ENCODE measurements at regions not wholly inside any gene's neighbourhood (a gene's known extent, or its start where the extent isn't known, plus 50 kb on each side); places are given as distances from the start of the nearest gene placed in this dataset.

DNA sequence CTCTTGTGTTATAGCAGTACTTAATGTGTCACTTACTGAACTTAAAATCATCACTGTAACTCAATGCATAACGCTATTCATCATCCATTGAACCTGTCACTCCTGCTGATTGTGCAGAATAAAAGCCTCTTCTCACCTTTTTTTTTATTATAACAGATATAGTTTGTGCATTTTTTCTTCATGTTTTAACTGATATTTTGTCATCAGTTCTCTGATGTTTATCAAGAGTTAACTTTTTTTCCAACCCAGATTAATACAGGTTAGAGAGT, 100.4 kb downstream of the SLIT2 start:
- DNase-seq (ENCODE audit: low read depth in 2 of 2) = no peak

DNA sequence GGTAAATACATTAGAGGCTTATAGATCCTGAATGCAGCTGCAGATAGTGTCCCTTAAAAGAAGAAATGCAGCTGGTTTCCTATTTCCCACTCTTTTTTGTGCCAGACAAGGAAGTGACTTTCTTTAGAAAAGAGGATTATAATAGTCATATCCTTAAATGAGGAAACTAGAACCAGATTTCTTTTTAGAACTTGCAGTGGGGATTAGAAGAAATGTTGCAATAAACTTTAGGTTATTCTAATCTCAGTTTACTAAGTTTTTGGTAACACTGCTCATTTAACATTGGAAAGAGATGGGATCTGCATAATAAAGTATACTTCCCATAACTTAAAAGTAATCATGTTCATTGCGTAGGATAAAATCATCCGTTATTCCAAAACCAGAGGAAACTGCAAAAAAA, 101.9 kb downstream of the SLIT2 start:
- no peak for DNase-seq (ENCODE audit: low read depth in 2 of 2)

DNA sequence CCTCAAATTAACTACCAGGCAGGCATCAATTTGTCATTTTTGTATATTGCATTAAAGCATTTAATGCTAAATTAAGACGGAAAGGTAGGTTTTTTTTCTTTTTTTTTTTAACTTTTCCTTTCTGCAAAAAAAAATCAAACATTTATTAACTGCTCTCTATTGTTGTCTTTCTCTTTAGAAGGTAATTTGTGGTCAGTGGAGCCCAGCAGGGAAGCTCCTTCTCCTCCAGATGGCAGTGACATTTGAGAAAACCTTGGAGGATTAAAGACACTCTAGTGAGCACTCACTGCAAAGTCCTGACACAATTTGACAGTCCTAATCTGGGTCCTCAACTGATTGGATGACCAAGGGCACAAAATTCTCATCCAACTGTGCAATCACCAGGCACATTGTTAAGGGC, 102.4 kb downstream of the SLIT2 start:
- no peak for DNase-seq (ENCODE audit: low read depth in 2 of 2)

DNA sequence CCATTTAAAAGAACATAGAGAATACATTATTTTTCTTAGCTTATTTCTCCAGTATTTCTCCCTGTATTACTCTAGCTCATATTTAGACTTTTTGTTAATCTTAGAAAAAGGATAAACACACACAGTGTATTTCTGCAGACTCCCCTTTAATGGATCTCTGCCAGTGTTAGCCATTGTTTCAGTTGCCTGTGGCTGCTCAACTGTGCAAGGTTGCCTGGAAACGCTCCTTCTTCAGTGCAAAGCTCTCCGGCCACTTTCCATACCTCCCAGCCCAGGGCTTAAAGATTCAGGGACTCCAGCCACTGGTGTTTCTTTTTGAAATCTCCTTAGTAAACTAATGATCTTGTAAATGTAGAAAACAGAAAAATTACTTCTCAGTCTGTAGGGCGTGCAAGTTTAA, 104.9 kb downstream of the SLIT2 start:
- DNase-seq (ENCODE audit: low read depth in 2 of 2) = no peak

DNA sequence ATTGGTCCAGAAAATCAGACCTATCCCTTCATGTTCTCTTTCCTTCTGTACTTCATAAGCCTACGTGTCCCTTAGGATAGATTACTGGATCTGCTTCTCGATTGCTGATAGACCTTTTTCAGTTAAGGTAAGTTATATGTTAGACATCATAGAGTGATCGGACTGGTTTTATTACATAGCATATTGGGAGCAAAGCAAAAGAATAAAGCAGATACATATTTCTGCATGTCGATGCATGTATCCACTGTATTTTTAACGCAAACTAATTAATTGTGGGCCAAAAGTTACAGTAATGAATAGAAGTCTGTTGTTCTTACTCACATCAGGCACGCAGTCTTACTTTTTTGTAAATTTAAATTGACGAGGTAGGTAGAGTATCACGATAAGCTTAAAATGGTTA, 106.4 kb downstream of the SLIT2 start:
- no peak for DNase-seq (ENCODE audit: low read depth in 2 of 2)

DNA sequence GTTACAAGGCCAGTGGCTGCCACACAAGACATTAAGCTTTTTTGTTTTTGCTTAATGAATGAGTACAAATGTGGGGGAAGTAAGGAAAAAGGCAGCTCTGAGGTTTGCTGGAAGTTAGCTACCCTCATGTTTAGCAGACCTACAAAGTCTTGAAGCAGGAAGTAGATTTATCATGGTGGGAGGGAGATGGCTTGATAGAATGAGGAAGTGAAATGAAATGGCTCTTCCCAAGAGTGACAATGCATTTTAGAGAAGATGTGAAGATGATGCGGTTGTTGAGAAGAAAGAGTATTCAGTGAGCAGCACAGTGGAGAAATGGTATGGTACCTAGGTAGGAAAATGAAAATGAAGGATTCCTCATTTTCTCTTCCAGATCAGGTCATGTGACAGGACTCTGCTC, 108.0 kb downstream of the SLIT2 start:
- DNase-seq (ENCODE audit: low read depth in 2 of 2) = no peak

DNA sequence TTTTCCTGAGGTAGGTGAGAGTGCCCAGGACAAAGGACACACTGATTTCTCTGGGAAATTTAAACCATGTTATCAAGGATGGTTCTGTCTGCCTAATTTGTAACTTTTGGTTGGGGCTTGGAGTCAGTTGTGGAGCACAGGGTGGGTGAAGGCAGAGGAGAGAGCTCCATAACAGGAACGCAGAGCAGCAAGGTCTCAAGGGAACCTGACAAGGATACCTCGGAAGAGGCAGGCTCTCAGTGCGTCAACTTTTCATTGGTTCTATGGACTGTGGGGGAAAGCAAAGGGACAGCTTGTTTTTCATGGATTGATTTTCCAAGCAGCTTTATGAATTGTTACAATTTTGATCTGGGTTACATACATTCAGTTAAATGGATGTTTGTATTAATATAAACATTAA, 110.4 kb downstream of the SLIT2 start:
- no peak for DNase-seq (ENCODE audit: low read depth in 2 of 2)

DNA sequence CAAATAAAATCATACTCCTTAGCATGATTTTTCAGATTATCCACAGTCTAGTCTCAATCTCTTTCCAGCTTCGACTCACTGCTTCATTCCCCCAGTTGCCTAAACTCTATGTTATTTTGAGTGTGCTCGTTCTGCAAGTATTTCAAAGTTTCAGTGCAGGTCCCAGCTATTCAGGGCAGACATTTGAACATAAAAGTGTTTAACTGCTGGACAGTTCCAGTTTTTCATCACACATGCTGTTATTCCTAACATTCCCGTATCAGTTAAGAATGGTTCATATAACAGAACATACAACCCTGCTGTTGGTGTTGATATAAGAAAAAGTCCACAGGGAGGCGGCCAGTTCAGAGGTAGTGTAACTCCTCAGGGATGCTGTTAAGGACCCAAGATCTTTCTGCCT, 113.3 kb downstream of the SLIT2 start:
- no peak for DNase-seq (ENCODE audit: low read depth in 2 of 2)

DNA sequence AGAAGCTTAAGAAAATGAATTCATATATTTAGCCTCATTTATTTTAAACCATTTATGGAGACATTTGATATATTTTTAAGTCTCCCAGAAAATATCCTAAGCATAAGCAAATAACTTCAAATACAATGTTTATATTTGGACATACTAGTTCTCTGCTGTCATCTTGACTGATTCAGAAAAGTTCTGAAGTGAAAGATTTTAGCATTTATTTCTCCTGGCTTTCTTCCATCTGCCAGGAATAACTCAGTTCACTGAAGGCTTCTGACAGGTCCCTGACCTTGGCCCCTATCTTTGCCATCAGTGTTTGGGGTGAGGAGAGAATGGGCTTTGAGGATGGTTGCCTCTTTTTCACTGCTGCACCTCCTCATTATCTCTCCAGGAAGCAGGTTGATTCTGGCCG, 115.7 kb downstream of the SLIT2 start:
- no peak for DNase-seq (ENCODE audit: low read depth in 2 of 2)

DNA sequence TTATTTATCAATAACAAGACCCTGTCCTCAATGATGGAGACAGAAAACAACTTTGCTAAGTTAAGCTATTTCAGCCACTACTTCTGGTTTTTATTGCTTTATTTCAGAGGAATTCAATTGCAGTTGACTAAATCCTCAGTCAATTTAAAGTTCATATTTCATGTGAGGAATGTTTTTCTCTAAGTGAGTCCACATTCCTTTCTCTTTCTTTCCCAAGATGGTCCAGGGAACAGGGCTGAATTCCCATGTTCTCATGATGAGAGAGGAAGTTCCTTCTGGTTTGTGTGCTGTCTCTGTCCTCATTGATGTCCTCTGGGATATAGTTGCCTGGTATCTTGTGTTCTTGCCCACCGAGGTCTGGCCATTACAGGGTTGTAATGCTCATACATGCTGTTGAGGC, 117.2 kb downstream of the SLIT2 start:
- peak; percentile 75 for DNase-seq (ENCODE audit: low read depth in 2 of 2)

DNA sequence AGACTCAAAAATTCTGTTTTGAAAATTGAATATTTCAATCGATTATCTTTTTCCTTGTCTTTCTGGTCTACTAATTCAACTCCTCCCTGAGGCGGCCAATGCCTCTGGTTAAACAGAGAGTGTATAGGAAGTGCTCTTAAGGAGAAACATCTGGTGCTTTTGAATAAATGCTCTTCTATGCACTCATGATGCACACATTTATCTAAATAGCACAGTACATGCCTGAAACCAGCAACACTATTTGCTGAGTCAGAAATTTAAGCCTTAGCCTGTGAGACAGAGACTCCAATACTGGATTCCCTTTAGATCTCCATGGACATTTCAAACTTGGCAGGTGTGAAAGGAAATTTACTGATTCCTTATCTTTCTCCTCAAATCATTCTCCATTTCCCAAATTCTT, 118.6 kb downstream of the SLIT2 start:
- peak; percentile 76 for DNase-seq (ENCODE audit: low read depth in 2 of 2)

DNA sequence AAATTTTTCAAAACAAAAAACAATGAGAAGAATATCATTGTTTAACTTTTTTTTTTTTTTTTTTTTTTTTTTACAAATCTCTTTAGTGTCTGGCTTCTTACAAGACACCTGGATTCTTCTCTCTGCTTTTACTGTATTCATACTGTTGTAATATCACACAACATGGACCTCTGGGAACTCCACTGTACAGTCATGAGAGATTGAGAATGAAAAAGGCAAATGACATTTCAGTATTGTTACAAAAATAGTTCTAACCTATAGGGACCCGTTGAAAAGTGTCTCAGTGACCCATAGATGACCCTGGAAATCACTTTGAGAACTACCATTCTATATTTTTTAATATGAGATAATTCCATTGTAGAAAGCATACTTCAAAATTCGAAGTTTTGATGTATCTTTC, 124.4 kb downstream of the SLIT2 start:
- no peak for DNase-seq (ENCODE audit: low read depth in 2 of 2)

DNA sequence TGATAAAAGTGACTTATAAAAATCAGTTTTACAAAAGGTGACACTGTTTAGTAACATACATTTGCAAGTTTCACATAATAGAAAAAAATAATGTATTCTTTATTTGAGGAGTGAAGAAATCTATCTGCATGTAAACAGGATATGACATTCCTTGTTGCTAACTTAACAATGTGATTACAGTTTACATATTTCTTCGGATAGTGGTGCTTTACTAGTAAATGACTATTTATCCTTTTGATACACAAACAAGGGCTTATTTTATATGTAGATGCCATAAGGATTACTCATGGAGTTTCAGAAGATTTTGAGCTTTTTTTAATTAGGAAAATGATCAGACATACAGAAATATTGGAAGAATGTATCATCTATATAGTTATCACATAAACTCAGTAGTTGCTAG, 126.5 kb downstream of the SLIT2 start:
- DNase-seq (ENCODE audit: low read depth in 2 of 2) = no peak

DNA sequence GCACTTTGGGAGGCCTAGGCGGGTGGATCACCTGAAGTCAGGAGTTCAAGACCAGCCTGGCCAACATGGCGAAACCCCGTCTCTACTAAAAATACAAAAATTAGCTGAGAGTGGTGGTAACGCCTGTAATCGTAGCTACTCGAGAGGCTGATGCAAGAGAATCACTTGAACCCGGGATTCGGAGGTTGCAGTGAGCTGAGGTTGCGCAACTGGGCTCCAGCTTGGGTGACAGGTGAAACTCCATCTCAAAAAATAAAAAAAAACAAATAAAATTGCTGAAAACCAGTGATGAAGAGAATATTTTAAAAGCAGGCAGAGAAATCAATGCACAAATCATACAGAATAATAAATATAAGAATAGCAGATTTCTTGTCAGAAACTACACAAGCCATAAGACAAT, 129.3 kb downstream of the SLIT2 start:
- no peak for DNase-seq (ENCODE audit: low read depth in 2 of 2)

DNA sequence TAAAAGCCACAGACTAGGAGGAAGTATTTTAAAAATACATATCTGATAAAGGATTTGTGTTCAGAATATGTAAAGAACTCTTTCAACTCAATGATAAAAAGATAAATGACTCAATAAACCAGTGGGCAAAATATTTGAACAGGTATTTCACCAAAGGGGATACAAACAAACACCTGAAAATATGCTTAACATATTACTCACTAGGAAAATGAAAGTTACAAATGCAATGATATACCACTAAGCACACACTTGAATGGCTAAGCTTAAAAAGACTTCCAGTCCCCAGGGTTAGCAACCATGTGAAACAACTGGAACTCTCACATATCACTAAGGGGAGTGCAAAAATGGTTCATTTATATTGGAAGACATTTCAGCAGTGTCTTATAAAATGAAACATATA, 131.6 kb downstream of the SLIT2 start:
- no peak for DNase-seq (ENCODE audit: low read depth in 2 of 2)

DNA sequence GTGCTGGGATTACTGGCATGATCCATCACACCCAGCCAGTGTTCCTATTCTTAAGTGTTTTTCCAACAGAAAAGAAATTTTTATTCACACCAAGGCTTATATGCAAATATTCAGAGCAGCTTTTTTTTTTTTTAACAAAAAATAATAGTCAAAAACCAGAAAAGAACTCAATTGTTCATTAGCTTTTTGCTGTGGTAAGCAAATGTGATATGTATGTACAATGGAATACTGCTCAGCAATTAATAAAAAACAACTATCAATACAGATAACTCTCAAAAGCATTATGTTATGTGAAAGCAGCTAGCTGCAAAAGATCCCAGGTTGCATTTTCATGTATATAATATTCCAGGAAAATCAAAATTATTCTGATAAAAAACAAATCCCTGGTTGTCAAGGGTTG, 132.3 kb downstream of the SLIT2 start:
- no peak for DNase-seq (ENCODE audit: low read depth in 2 of 2)

DNA sequence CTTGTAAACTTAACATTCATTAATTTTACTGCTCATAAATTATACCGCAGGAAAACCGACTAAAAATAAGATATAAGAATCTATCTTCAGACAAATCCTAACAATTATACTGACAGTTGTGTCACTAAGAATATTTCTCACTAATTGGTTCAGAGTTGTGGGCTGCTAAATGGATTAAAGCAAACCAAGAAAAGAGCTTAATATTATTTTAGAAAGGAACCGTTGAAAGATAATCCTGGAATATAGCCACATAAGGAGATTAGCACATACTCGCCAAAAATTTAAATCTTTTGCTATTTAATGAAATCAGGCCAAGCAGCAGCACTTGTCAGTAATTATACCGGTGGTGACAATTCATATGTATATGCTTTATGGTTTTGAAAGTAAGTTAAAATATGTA, 132.8 kb downstream of the SLIT2 start:
- no peak for DNase-seq (ENCODE audit: low read depth in 2 of 2)

DNA sequence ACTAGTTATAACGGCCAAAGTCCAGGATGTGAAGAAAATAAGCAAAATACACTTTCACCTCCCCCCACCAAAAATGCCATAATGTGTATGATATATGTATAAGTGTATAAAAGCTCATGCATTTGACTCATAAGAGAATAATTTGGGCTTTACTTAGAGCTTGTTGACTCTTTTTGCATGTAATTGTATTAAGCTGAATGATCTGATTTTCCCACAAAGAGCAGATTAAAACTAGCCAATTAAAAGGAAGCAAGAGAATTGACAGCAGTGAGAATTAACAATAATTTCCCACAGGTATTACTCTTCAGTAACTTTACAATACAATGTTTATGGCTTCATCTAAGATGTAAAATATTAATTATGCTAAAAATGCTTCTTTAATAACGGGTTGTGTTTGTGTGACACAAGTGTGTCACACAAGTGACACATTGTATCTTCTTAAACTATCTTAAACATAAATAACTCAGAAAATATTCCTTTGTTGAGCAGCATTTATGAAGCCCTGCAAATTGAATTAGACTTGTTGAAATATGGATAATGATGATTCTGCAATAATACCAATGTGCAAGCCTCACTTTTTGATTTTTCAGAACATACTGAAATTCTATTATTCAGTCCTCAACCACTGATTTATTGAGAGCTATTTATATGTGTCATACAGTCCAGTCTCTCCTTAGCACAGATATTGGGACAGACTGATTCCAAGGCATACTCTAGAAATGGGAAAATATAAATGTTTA, 134.5 kb downstream of the SLIT2 start:
- no peak for DNase-seq (ENCODE audit: low read depth in 2 of 2)

DNA sequence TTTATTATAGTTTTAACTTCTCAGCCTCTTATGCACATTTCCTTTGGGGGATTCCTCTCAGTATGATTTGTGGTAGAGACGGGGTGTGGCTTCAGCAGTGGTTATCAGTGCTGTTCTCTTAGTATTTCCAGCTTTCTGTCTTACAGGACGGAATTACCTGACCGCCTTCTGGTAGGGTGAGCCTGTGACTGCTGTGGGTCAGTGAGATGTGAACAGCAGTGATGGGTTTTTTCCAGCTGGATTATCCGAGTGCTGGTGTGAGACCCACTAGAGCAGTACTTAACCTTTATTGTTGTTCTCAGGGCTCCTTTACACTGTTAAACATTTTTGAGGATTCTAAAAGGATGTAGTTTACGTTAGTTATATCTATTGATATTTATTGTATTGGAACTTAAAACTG, 135.2 kb downstream of the SLIT2 start:
- no peak for DNase-seq (ENCODE audit: low read depth in 2 of 2)

DNA sequence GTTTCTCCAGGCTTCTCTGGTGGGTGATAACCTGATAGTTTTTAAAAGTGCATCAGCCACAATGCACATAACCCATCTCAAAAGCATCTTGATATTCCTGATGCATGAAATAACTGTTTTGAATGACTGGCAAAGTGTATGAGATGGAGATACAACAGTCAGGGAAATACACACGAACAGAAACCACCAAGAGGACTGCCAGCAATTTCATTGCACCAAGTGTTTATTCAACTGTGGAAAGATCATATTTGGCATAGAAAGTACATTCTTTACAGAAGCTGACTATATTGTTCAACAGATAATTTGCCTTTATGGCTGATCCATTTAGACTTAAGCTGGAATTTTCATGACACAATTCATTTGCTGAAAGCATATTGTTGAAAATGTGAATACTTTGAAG, 139.5 kb downstream of the SLIT2 start:
- peak; percentile 60 to 63 for DNase-seq (ENCODE audit: low read depth in 2 of 2)

DNA sequence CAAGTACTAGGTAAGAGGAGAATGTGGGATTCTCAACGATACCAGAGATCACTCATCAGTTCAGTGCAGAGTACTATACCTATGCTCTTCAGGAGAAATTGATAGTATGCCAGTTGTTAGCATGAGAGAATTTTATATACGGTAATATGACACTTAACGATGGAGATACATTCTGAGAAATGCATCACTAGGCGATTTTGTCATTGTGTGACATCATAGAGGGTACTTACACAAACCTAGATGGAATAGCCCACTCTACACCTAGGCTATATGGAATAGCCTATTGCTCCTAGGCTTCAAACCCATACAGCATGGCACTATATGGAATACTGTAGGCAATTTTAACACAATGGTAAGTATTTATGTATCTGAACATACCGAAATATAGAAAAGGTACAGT, 140.2 kb downstream of the SLIT2 start:
- DNase-seq (ENCODE audit: low read depth in 2 of 2) = no peak

DNA sequence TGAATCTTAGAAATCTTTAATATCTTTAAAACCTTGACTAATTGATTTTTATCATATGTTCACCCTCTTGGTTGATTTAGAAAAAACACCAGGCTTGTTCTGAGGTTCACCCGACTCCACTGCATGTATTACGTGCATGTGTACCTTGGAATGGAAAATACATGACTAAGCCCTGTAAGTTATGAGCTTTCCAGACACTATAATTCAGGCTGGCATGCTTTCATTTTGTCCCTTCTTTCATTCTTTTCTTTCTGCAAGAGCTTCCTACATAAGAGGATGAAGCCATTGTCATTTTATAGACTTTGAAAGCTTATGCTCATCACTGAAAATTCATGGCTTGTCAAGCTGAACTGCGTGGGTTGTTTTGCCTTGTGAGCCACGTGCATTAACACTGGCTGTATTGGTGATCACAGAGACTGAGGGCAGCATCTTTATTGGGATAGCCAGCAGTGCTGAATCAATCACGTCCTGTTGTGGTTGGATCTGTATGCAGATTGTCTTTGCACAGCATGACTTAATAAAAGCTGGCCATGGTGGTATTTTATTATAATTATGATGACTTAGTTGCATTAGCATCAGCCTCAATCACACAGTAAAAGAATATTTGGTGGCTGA, 141.9 kb downstream of the SLIT2 start:
- peak in 1 of 2 experiments; percentile 34 for DNase-seq (ENCODE audit: low read depth in 2 of 2)

DNA sequence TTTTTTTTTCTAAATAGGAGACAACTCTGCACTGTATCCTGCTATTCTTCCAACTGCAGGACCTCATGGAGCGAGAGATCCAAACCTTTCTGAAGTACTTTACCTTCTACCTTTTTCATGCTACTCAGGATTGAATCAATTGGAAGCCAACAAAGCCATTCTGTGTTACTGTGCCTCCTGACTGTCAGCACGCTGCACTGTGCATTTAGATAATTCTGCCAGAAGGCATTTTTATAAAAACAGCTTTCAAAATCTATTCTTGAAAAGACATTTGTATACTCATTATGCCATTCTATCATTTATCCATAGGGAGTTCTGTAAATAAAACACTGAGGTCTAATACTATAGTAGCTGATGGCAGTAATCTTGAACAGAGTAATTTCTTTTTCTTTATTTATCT, 142.8 kb downstream of the SLIT2 start:
- no peak for DNase-seq (ENCODE audit: low read depth in 2 of 2)

DNA sequence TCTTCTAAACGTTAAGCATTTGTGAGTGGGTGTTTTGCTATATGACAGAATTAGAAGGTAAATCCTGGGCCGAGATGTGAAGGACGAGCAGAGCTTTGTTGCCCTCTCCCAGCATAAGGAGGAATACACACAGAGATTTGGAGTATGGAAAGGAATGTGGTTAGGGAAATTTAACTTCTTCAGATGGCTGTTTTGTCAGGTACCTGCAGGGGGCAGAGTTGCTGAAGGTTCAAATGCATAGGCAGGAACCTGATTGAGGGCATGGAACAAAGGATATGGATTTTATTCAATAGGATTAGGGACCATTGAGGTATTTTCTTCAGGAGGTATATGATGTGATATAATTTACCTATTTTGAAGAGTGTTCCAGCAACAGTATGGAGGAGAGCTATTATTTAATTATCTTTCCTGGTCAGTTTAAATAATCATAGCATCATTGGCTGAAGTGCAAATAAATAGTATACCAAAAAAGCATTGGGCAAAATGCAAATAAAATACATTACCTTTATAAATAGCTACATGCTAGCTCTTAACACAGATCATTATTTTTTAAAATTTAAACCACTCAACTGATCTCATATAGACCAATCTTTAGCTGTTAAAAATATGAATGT, 143.6 kb downstream of the SLIT2 start:
- no peak for DNase-seq (ENCODE audit: low read depth in 2 of 2)

Measured in fibroblast of skin of left quadriceps (primary cell).